ENCODE measurements at regions not wholly inside any gene's neighbourhood (a gene's known extent, or its start where the extent isn't known, plus 50 kb on each side); places are given as distances from the start of the nearest gene placed in this dataset.
"Not testable (repeated sequence)": the region's sequence is repeated elsewhere in the genome, so short reads cannot be mapped to it uniquely, and the experiment has no call there.

DNA sequence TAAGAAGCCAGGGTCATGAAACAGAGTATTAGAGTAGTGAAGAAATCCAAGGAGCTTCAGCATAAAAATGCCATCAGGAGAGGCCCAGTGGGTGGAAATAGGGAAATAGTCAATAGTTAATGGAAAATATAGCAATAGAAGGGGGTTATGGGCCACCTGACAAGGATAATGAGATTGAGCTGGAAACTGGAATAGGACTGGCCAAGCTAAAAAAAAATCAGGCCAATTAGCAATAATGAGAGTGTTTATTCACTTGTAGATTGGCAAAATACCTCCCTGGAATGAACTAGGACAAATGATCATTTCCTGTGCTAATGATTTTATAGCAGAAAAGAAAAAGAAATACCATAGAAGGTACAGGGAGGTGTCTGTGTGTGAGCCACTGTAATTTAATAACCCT lies 97.9 kb downstream of the PLCE1 start:
- no peak for DNase-seq

GRCh38 chr10:94092848-94093247 lies 99.1 kb downstream of the PLCE1 start:
- no peak for DNase-seq

GRCh38 chr10:94093286-94093905 lies 99.7 kb downstream of the PLCE1 start:
- DNase-seq, result no peak

DNA sequence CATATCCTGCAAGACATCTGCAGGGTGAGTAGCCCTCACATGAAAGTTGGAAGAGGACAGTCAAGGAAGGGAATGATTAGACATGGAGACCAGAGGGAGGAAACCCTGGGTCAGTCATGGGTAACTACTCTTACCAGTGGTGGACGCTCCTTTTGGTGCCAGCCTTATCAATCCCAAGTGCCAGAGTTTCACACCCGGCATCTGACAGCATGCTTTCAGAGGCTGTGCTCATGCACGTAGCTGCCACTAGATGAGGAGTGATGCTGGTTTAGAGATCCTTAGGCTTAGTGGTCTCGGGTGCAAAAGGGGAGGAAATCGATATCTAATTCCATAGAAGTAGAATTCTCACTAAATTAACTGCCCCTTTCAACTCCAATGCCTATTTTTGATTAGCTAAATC lies 100.8 kb downstream of the PLCE1 start:
- DNase-seq, result no peak

GRCh38 chr10:94097656-94098055 lies 103.9 kb downstream of the PLCE1 start:
- DNase-seq, result no peak

GRCh38 chr10:94098896-94099295 lies 105.2 kb downstream of the PLCE1 start:
- DNase-seq, result no peak

DNA sequence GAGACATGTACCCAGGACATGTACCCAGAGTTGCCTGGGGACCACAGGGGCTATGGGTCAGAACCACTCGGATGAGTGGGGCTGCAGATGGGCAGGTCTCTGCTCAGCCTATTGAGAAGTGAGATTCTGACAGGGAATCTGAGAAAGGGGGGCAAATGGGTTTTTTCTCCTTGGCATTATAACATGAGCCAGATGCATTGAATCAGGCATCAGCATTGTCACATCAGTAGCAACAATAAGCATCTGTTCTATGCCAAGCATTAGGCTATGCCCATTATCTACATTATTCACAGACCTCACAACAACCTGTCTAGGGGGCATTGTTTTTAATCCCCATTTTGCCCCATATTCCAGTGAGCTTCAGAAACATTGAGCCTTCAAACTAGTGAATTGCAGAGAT lies 108.2 kb downstream of the PLCE1 start:
- DNase-seq, result no peak

DNA sequence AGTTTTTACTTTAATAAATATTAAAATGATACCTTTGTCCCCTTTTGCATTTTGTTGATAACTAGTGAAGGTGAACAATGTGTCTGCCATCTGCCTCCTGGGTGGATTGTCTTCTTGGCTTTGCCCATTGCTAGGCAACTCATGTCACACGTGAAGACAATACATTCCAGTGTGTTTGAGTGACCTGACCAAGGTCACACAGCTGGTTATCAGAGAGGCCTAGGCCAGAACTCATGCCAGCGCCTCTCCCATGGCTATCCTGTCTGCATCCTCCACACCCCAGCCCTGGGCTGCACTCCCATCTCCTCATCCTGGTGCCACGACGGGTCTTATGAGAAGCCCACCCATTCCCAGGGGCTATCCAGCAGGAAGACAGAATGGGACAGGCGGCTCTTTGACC lies 108.7 kb downstream of the PLCE1 start:
- no peak for DNase-seq

GRCh38 chr10:94103192-94103591 lies 109.5 kb downstream of the PLCE1 start:
- DNase-seq, result no peak

DNA sequence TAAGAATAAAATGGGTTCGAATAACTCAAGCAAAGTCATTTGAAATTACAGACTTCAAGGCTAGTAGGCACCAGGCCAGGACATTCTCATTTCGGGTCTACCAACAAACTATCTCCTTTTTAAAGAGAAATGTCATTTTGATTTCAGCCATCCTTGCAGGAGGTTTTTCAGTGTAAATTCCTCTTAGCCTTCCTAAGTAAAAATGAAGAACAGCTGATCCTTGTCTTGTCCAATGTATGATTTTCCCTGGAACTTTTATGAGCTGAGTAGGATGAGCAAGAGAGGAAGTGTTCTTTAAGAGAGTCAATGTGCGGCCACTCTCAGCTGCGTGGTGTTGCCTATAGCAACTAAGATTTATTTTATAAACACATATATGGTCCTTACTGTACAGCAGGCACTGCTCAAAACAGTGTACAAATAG lies 110.1 kb downstream of the PLCE1 start:
- no peak for DNase-seq

DNA sequence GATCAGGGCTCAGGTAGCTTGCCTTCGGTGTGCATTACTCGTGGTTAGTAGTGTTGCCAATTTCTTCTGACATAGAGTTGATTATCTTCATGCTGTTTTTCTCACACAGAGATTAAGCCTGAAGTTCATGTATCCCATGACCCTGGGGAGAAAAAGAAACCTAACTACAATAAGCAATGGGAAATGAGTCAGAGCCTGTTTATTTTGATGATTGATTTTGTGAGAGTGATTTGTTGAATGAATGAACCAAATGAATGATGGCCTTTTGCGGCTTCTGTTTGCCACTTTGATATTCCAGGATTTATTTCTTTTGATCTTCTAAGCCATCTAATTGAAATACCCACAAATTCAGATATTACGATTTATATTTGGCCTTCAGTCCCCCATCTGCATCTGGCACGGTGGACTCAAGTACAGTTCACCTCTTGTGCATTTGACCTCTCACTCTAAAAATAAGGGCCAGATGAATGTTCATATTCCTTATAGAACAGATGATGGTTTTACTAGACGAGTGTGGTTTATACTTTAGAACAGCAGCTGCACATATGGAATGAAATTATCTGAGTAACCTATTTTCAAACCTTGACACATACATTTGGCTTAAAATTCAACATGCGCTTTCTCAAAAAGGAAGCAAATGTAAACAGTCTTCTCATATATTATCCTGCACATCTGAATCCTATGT lies 110.7 kb downstream of the PLCE1 start:
- DNase-seq, result no peak

DNA sequence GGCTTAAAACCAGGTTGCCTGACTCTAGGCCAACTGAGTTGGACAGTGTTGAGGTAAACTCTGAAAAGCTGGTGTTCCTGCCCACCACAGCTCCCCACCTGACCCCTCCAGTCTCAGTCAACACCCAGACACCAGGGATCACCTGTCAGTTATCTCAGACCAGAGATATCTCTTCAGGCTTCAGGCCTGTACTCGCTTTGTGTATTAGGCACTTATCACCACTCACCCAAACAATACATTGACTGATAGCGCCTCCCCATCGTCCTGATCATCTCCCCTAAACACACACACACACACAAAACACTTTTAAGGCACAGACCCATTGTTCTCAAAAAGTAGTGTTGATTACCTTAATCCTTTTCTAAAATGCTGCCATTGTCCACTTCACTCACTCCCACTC lies 111.5 kb downstream of the PLCE1 start:
- DNase-seq, result no peak

GRCh38 chr10:94107191-94107590 lies 113.5 kb downstream of the PLCE1 start:
- DNase-seq, result no peak

DNA sequence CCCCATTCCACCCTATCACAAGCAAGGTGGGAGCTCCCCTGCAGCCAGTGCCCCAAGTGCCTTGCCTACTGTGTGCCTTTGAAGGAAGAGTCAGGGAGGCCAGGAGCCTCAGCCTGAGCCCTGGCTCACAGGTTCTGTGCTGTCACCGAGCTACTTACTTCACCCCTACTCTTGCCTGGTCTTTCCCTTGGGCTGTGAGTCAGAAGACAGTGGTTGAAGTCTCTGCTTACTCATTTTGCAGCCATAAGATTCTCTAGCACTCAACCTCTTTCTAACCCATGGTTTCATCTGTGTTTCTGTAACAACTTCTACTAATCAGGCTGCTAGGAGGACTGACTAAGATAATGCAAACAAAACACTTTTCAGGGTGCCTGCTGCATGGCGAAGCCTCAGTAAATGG lies 114.5 kb downstream of the PLCE1 start:
- DNase-seq, result no peak

DNA sequence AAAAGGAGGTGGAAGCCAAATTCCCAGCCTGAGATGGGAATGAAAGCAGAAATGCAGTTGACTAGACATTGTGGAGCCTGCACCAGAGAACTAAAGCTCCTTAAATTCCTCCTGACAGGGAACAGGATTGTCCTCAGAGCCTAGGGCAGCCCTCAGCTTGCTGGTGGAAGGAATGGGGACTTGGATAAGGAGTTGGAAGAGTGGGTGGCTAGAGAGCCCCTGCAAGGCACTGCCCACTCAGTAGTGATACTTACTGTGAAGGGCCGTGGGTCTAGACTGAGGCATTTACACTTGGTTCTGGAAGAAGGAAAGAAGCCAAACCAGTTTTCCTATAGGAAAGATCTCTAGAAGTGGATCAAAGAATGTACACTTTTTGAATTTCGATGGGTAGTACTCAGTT lies 117.6 kb downstream of the PLCE1 start:
- no peak for DNase-seq

- DNase-seq, result no peak
These were observed 118.6 kb downstream of the PLCE1 start for GRCh38 chr10:94112321-94112720.

- DNase-seq, result no peak
These were observed 122.0 kb downstream of the PLCE1 start for GRCh38 chr10:94115725-94116124.

- no peak for DNase-seq
These were observed 123.1 kb downstream of the PLCE1 start for GRCh38 chr10:94116848-94117247.

GRCh38 chr10:94122211-94122610 lies 128.5 kb downstream of the PLCE1 start:
- DNase-seq, result no peak

GRCh38 chr10:94123258-94123995 lies 129.7 kb downstream of the PLCE1 start:
- no peak for DNase-seq

DNA sequence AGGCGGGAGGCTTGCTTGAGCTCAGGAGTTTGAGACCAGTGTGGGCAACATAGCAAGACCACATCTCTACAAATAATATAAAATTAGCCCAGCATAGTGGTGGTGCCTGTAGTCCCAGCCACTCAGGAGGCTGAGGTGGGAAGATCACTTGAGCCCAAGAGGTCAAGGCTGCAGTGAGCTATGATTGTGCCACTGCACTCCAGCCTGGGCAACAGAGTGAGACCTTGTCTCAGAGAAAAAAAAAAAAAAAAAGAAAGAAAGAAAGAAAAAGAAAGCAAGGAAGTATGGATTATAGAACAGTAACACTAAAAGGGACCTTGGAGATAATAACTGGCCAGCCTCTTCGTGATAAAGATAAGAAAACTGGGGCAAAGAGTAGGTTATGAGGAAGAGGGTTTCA lies 130.4 kb downstream of the PLCE1 start:
- not testable (repeated sequence) for DNase-seq

- not testable (repeated sequence) for DNase-seq
These were observed 131.5 kb downstream of the PLCE1 start for GRCh38 chr10:94125268-94125667.

DNA sequence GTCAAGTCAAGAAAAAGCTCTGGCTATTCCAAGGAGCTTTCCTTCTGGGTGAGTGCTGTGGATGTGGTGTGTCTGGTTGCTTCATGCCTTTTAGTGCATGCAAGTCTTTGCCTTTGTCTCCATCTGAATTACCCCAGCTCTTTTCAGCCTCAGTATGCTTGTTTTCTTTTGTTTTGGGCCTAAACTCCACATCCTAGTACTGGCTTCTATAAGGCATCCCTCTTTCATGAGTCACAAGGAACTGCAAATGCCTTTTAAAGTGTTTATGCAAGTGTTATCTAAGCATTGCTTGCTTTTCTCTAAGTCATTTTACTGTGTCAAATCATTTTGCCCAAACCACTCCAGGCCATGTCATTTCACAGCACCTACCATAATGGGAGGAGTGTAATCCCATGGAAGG lies 132.1 kb downstream of the PLCE1 start:
- no peak for DNase-seq

DNA sequence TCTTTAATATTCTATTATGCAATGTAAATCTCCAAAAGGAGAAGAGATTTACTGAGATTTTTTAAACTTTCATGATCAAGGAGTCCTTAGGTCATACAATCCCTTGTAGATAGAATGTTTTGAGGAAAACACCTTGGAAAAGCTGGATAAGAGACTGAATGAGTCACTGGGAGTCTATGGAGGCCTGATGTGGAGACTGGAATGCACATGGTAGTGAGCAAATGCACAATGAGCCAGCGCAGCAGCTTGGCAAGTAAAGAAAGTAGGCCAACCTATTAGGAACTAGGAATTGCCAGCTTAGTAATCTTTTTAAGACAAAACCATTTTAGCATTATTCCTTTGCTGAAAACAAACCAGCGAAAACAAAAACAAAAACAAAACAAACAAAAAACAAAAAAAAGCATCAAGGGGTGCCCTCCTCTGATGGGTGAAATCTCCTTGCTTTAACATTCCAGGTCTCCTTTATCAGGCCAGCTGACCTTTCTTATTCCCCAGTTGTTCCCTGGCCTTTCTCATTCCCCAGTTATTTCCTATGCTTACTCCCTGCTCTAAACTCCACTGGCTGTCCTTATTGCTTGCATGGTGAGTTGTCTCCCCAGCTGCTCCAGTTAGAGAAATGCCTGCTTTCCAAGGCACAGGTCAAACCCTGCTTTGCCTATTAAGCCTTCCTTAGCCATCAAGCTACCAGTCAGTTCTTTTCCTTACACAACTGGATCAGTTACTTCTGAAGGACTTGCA lies 135.8 kb downstream of the PLCE1 start:
- no peak for DNase-seq
